Caki2 (cell line): ENCODE measurements at regions not wholly inside any gene's neighbourhood (a gene's known extent, or its start where the extent isn't known, plus 50 kb on each side); places are given as distances from the start of the nearest gene placed in this dataset.
"Not testable (repeated sequence)": the region's sequence is repeated elsewhere in the genome, so short reads cannot be mapped to it uniquely, and the experiment has no call there.

Experiments
- DNase-seq: peaks from one replicate; pipeline ENCODE4 v3.0.0-alpha.2; 2015; ENCODE audit warnings: low read depth
- in situ Hi-C: cut with HindIII; loops from 2 replicates; pipeline ENCODE4 v1.10.0; 2016; ENCODE audit warnings: low sequenced_read_pairs, low pct_unique_long_range_greater_than_20kb, mixed read lengths

DNA sequence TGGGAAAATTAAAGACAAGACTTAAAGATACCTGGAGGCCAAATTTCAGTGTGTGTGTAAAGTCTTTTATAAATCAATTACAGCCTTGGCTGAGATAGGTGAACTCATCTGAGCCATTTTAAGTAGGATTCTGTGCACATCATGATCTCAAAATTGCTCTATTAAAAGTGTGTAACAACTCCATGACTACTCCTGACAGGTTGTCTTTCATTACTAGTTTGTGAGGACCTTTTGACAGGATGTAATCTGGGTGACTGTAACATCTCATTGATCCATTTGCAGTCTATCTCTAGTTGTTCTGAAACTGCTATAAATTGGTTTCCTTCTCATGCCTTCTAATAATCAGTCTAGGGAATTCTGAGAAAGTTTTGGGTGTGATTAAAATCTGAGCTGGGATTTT, 753.3 kb downstream of the SLITRK5 start:
- in situ Hi-C loops = no loop called here
- DNase-seq = no peak

DNA sequence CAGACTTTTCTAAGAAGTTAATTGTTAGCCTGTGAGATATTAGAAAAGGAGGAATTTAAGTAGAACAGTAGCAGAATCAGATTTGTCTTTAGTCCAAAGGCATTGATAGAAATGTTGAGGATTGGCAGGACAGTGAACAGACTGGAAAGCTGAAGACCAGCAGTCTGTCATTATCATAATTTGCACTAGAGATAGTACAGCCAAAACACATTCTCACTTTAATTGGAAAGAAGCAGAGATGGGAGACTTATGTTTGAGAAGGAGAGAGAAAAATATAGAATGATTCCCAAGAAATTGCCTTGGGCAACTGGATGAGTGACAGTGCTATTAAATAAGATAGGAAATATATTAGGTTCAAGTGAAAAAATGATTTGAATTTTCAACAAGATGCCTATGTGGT, 755.5 kb downstream of the SLITRK5 start:
- in situ Hi-C loops = no loop called here

DNA sequence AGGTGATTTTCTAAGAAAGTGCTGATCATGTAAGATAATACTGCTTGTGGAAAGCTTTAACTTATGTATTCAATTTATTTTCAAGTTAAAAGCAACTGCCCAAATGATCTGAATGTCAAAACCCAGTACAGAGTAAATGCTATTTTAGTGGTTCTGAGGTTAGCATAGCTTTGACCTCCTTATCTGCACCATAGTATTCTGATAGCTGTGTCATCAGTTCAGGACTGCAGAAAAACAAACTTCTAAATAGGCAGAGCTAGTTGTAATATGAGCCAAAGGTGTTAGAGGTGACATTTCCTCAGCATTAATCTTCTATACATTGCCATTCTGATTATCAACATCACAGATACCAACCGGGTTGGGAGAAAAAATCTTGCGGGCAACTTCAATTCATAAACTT, 758.7 kb downstream of the SLITRK5 start:
- in situ Hi-C loops = no loop called here
- no peak for DNase-seq

More for the DNA sequence above, 755.5 kb downstream of the SLITRK5 start:
- no peak for DNase-seq

DNA sequence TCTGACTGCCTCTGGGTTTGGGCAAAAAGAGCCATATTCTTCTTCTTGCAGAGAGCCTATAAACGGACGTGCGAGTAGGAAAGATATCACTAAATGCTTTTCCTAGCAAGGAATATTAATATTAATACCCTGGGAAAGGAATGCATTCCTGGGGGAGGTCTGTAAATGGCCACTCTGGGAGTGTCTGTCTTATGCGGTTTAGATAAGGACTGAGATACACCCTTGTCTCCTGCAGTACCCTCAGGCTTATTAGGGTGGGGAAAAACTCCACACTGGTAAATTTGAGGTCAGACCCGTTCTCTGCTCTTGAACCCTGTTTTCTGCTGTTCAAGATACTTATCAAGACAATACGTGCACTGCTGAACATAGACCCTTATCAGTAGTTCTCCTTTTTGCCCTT, 763.8 kb downstream of the SLITRK5 start:
- in situ Hi-C loops = no loop called here
- no peak for DNase-seq

DNA sequence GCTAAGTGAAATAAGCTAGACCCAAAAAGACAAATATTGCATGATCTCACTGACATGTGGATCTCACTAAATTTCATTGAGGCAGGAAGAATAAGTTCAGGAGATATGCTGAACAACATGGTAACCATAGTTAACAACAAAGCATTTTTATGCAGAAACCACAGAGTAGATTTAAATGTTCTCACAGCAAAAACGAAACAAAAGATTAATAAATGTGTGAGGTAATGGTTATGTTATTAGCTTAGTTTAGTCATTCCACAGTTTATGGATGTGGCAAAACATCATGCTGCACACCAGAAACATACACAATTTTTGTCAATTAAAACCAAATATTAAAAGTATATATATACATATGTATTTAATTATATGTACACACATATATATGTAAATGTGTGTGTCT, 765.8 kb downstream of the SLITRK5 start:
- in situ Hi-C loops = no loop called here

DNA sequence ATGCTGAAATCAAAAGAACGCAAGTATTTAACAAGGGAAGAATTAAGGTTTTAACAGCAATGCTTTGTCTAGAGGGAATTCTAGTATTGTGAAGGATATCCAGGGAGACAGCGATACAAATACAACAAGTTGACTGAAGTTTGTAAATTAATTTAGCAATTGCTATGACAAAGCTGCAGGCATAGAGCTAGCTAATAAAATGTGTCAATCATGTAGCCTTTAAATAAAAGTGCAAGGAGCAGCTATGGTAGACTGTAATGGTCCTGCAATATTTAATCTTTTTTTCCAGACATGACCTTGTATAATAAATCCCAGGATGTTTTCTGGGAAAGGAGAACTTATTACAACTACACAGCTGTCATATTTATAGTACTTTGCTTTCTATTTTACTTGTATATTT, 779.3 kb downstream of the SLITRK5 start:
- no peak for DNase-seq
- in situ Hi-C loops = no loop called here

More for the DNA sequence above, 765.8 kb downstream of the SLITRK5 start:
- no peak for DNase-seq

DNA sequence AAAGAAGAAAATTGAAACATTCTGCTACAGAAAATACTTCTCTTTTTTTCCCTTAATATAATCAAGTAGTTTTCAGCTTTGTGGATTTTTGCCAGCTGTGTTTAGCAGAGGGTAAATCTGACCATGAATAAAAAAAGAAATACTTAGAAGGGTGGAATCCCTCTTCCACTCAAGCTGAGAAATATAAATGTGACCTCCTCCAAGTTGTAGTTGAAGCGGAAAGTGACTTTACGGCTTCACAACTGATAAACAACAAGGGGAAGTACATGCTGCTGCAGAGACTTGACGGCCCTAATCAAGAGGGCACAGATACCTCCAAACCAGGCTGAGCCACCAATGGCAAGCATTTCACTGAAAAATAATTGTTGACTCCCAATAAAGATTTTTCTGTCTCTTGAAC, 785.0 kb downstream of the SLITRK5 start:
- in situ Hi-C loops = no loop called here
- DNase-seq = no peak

DNA sequence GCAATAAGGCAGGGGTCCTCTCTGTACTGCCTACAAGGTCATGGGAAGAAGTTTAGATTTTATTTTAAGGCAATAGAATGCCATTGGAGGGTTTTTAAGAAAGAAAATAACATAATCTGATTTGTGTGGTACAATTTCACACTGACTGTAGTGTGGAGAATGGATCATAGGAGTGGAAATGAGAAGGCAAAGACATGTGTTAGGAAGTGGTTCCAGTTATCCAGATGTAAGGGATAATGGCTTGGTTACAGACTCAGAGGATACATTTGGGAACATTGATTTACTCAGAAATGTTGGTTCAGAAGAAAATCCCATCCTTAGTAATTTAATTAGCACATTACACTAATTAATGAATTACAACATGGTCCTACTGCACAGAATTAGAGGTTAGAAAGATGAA, 788.2 kb downstream of the SLITRK5 start:
- DNase-seq = no peak
- in situ Hi-C loops = no loop called here

DNA sequence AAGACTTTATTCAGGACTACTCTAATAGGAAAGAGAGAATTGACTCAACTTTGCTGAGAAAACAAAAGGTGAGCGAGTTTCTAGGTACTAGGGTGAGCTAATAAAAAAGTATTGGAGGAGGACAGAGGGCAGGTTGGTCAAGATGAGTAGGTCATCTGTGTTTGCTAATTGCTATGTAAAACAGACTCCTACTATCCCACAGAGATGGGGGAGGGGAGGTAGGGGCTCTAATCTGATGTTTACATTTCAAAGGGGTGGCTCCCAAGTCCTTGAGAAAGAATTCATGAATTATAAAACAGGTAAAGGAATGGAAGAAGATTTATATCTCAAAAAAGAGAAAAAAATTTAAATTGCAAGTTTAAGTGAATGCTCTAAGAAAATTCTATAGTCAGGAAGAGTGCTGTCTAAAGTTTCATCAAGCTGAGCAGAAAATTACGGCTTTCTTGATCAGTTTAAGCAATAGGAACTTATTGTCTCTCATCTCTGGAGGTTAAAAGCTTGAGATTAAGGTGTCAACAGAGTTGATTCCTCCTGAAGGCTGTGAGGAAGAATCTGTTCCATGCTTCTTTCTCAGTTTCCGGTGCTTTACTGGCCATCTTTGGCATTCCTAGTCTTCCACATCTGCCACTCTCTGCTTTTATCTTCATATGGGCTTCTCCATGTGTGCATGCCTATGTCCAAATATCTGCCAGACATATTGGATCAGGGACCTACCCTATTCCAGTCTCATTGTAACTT, 790.3 kb downstream of the SLITRK5 start:
- DNase-seq = no peak
- in situ Hi-C loops = no loop called here

DNA sequence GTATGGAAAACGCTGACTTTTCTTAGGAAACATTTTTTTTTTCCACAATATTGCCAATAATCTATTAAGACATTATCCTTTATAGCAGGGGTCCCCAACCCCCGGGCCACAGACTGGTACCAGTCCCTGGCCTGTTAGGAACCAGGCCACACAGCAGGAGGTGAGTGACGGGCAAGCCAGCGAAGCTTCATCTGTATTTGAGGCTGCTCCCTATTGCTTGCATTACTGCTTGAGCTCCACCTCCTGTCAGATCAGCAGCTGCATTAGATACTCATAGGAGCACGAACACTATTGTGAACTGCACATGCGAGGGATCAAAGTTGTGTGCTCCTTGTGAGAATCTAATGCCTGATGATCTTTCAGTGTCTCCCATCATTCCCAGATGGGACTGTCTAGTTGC, 793.7 kb downstream of the SLITRK5 start:
- in situ Hi-C loops = no loop called here
- DNase-seq = no peak

DNA sequence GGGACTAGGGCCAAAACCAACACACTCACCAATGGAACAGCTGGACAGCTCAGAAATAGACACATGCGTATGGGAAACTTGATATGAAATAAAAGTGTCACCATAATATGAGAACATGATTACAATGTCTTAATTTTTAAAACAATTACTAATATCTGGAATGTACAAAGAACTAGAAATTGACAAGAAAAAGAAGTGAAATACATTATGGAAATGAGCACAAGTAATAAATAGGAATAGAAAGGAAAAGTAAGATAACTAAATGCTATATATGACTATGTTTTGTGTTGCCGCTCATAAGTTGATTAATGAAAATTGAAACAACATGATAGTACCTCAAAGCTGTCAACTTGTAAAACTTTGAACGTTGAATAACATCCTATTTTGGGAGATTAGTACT, 801.1 kb downstream of the SLITRK5 start:
- in situ Hi-C loops = no loop called here
- DNase-seq = no peak

DNA sequence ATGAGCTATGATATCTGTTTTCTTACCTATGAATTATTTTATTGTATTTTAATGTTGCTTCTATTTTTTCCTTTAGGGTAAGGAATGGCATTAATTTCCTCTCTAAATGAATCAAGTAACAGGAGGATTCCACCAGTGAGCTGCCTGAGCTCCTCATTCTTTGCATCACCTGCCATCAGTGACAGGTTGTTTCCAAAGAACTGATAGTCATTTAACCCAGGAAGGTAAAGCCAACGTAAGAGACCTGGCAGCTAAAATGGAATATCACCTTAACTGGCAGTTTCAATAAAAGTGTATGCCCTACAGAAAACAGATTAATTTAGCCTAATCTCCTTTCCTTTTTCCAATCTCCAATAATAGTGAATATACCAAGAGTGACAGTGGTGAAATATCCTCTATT, 812.0 kb downstream of the SLITRK5 start:
- in situ Hi-C loops = no loop called here
- DNase-seq = no peak

DNA sequence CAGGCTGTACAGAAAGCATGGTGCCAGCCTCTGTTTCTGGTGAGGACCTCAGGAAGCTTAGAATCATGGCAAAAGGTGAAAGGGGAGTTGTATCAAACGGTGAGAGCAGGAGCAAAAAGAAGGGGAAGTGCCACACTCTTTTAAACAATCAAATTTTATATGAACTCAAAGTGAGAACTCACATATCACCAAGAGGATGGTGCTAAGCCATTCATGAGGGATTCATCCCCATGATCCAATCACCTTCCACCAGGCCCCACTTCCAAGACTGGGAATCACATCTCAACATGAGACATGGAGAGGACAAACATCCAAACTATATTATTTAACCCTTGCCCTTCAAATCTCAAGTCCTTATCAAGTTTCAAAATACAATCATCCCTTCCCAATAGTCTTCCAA, 836.7 kb downstream of the SLITRK5 start:
- in situ Hi-C loops = no loop called here

DNA sequence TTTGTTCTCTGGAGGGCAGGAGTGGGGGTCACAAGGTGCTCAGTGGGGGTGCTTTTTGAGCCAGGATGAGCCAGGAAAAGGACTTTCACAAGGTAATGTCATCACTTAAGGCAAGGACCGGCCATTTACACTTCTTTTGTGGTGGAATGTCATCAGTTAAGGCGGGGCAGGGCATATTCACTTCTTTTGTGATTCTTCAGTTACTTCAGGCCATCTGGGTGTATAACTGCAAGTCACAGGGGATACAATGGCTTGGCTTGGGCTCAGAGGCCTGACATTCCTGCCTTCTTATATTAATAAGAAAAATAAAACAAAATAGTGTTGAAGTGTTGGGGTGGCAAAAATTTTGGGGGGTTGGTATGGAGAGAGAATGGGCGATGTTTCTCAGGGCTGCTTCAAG, 841.8 kb downstream of the SLITRK5 start:
- in situ Hi-C loops, DNase-seq: not testable (repeated sequence)

More for the DNA sequence above, 836.7 kb downstream of the SLITRK5 start:
- DNase-seq = no peak

DNA sequence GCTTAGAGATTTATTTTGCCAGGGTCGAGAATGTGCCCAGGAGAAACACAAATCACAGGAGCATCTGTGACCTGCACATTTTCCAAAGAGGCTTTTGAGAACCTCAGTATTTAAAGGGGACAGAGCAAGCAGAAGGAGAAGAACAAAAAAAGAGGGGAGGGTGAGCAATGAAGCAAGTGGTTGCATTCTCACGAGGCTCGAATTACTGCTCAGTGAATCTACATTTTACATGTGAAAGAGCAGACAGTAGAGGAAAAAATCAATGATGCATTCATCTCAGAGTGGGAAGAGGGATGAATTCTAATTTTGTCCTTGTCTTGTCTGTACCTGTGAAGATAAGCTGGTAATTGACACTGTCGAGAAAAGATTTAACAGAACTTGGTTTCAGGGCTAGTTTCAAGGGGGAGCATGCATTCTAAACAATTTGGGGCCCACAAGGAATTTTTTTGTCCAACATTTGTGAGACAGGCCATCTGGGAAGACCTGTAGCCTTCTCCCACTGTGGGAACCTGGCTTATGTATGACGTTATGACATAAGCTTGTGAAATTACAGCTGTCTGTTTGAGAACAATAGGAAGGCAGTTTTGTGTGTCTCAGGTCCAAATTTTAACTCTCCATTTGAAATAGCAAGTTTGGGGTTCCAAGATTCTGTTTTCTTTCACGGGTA, 855.1 kb downstream of the SLITRK5 start:
- in situ Hi-C loops = no loop called here
- no peak for DNase-seq

DNA sequence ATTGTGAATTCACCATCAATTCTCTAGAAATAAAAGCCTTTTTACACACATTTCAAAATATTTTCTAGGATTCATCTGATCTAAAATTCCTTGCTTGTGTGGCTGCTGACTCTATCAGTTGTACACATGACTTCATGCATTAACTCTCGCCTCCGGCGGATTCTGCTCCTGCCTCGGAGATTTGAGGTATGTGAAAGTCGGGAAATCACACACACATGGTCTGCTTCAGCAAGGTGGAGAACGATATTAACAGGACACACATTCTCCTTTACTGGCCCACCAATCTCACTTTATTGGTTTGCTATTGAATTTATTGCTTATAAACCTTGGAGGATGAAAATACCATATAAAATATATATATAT, 855.7 kb downstream of the SLITRK5 start:
- in situ Hi-C loops = no loop called here
- DNase-seq = no peak

DNA sequence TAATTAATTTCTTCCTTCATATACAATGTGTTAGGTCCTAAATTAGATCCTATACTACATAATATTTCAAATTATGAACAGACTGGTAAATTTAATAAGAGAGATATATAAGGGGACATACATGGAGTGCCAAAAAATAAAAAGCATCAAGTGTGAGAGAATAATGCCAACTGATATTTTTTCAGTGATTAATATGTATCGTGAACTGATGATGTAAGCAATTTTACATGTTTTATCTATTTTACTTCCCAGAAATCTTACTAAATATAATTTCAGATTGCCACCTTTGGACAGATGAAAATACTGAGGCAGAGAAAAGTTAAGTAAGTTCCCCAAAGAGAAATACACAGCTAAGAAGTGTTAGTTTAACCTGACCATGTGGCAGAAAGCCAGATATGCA, 870.8 kb downstream of the SLITRK5 start:
- in situ Hi-C loops = no loop called here
- no peak for DNase-seq

DNA sequence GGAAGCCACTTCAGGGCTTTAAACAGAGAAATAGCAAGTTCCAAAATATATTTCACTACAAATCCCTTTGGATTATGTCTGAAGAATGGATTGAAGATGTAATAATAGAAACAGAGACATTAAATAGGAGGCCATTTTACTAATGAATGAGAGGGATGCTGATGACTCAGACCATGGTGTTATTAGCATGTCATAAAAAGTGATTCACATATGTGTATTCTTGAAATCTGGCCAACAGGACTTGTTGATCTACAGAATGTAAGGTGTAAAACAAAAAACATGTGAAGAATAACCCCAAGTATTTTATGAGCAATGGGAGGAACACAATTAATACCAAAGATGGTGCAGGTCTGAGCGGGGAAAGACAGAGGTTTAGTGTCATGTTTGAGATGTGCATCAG, 873.7 kb downstream of the SLITRK5 start:
- in situ Hi-C loops = no loop called here
- DNase-seq = no peak

DNA sequence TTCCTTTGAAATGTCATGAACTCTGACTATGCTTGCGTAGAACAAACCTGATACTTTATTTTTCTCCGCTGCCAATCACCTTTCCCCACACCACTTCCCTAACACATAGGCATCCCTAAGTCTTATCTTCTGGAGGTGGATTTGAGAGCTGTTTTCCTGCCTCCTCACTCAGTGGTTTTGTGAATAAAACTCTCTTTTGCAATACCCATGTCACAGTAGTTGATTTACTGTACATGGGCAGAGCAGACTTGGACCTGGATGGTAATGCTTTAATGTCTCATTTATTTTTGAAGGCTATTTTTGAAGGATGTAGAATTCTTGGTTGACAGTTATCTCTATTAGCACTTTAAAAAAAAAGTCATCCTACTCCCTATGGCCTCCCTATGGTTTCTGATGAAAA, 881.8 kb downstream of the SLITRK5 start:
- no peak for DNase-seq
- in situ Hi-C loops = no loop called here

DNA sequence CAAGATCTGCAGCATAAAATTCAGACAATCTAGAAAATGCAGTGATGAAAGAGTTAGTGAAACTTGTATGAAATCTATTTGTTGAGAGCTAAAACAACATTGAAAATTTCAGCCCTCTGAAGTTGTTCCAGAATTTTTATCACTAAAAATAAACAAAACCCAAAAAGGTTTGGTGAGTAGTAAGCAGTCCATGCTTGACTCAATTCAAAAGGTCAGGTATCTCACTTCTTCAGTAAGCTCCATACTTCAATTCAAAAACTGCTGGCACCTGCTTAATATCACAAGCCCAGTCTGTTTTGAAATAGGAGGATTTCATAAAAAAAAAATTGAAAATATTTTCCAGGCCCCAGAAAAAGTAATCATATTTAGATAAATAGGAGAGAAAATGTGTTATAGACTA, 894.4 kb downstream of the SLITRK5 start:
- DNase-seq = no peak
- in situ Hi-C loops = no loop called here
